ENCODE measurements at regions not wholly inside any gene's neighbourhood (a gene's known extent, or its start where the extent isn't known, plus 50 kb on each side); places are given as distances from the start of the nearest gene placed in this dataset.
"Not testable (repeated sequence)": the region's sequence is repeated elsewhere in the genome, so short reads cannot be mapped to it uniquely, and the experiment has no call there.

GRCh38 chr9:2279138-2279537 is 264.0 kb downstream of the SMARCA2 start:
- DNase-seq = not testable (repeated sequence)

GRCh38 chr9:2281031-2281802 is 266.1 kb downstream of the SMARCA2 start:
- no peak for DNase-seq

GRCh38 chr9:2281803-2282185 is 266.6 kb downstream of the SMARCA2 start:
- DNase-seq = no peak

DNA sequence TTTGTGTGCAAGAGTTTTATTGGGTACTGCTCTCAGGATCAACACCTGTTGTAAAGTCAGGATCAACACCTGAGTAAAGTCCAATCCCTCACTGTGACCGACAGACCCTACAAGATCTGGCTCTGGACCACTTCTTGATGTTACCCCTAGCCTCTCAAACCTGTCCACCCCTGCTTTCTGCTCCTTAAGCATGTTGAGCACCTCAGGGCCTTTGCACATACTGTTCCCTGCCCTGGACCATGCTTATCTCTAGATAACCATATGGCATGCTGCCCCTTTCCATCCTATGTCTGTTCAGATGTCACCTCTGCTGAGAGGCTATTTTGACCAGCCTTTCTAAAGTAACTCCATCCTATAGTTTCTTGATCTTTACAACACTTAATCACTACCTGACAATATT is 269.6 kb downstream of the SMARCA2 start:
- DNase-seq = no peak

DNA sequence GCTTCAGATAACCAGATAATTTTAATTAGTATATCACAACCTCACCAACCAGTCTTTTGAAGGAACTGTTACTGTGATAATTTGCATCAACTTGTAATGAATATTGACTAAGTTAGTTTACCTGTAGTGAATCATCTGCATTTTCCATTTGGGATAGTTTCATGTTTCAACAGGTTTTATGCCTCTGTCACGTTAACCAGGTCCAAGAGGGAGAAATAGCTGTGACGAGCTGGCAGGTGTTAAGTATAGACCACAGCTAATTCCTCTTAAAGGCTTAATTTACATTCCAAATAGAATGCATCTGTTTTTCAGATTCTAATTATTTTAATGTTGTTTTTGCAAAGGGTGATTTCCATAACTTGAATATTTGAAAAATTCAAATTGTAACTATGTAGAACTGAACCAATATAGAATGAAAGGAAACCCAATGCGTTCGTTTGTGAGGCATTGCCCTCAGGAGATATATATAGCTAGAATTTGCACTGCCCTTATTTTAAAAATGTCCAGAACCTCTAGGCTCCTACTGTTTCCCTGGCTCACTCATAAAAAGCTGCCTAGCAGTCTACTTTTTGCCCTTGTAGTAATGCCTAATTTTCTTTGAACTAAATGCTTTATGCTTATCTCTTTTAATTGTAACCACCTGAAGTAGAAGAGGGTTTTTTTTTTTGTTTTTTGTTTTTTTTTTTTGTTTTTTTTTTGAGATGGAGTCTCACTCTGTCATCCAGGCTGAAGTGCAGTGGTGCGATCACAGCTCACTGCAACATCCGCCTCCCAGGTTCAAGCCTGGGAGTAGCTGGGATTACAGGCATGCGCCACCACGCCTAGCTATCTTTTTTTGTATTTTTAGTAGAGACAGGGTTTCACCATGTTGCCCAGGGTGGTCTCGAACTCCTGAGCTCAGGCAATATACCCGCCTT is 270.5 kb downstream of the SMARCA2 start:
- no peak for DNase-seq

GRCh38 chr9:2286333-2286705 is 271.2 kb downstream of the SMARCA2 start:
- DNase-seq = no peak

- no peak for DNase-seq
Observed at GRCh38 chr9:2286825-2287455, 271.8 kb downstream of the SMARCA2 start.

GRCh38 chr9:2288309-2288708 is 273.2 kb downstream of the SMARCA2 start:
- no peak for DNase-seq

- no peak for DNase-seq
Observed at GRCh38 chr9:2289263-2289662, 274.1 kb downstream of the SMARCA2 start.

GRCh38 chr9:2290382-2290781 is 275.2 kb downstream of the SMARCA2 start:
- DNase-seq = no peak

DNA sequence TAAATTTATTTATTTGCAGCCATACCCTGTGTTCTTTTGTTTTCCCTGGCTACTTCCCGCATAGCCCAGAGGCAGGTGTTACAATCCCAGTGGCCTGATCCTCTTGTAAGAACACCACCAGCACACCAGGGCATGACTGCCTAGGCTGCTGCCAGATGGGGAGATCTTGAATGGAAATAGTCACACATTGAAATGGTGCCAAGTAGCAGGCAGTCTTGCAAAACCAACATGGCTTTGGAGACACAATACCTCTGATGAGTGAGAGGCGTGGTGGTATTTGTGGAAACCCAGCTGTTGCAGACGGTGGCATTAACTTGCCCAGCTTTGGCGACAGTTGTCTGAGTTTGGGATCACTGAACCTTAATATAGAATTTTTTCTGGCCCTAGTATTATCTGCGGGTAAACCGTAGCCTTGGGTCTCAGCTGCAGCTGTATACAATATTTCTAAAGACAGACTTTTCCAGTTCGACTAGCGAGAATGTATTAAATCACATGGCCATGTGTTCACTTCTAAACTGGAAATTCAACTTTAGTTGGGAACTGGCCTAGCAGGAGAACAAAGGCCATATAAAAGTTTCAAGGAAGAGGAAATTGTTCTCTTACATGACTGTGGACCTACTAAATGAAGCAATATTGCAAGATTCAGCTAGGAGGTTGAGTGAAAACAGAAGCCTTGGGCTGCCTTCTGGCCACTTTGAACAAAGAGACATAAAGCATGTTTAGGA is 277.0 kb downstream of the SMARCA2 start:
- DNase-seq = no peak

DNA sequence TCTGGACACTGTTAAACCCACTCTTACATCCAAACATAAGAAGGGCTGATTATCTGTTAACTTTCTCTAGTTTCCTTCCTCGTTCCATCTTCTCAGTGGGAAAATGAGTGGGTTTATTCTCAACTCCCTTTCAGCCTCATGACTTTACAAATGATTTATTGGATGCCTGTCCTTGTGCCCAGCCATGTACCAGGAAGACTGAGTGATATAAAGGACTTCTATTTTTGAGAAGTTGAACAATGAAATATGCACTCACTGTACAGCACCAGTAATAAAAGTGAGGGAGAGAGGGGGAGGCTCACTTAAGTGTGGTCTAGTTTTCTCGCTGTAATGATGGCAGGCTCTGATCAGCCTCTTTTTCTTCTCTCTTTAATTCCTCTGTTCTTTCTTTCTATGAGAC is 277.6 kb downstream of the SMARCA2 start:
- no peak for DNase-seq

DNA sequence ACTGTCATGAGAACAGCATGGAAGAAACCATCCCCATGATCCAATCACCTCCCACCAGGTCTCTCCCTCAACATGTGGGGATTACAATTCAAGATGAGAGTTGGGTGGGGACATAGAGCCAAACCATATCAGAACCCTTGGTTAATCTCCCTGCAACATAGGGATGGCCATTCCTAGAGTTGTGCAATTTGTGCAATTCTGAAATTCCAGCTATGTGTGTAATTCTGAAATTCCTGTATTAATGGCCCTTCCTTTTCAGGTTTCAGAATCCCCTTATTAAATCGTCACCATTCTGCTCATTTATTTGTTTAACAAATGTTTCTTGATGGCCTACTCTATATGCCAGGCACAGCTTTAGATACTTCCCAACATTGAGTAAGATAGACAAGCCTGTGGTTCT is 282.6 kb downstream of the SMARCA2 start:
- no peak for DNase-seq

DNA sequence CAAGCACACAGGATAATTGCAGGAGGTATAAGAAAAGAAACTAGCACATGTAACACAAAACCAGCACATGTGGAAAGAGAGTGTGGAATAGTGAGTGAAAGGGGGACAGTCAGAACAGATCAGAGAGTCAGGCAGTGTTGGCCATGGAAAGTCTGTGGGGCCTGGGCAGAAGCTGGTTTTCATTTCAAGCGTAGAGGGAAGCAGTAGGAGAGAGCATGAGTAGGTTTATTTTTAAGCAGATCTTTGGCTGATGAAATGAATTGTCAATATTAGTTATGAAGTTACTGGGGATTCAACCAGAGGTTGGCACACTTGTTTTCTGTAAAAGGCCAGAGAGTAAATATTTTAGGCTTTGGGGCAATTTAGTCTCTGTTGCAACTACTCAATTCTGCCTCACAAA is 283.1 kb downstream of the SMARCA2 start:
- no peak for DNase-seq

- DNase-seq = no peak
Observed at GRCh38 chr9:2299156-2299842, 284.2 kb downstream of the SMARCA2 start.

DNA sequence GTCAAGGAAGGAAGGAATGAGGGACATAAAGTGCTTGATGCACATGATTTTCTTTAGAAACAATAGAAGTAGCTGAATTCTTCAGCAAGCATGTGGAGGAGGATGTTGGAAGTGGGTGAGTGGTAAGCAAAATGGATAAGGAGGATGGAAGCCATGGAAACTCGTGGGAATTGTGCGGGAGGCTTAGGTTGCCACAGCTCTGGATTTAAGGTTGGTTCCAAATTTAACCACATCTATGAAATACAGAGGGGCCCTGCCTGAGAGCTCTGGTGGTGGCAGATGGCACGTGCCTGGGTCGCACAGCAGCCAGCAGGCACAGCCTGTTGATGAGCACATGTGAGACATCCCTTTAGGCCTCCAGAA is 284.7 kb downstream of the SMARCA2 start:
- no peak for DNase-seq

DNA sequence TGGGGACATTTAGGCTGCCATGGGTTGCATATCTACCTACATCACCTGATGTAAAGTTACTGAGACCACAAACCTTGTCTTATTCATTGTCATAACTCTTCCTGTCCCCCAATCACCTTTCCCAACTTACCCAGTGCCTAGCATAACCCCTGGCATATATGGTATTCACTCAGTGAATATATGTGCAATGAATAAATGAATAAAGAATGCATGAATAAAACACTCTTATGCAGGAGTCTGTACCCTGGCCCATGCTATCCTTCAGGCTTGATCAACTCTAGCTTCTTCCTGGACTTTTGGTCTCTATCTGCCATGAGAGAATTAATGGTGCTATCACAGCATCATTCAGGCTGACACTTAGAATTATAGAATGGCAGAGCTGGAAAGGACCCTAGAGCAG is 285.2 kb downstream of the SMARCA2 start:
- DNase-seq = no peak

GRCh38 chr9:2302606-2303005 is 287.5 kb downstream of the SMARCA2 start:
- DNase-seq = no peak

GRCh38 chr9:2303056-2303455 is 287.9 kb downstream of the SMARCA2 start:
- no peak for DNase-seq

GRCh38 chr9:2307480-2307879 is 292.3 kb downstream of the SMARCA2 start:
- DNase-seq = no peak

- no peak for DNase-seq
Observed at GRCh38 chr9:2311920-2312319, 296.8 kb downstream of the SMARCA2 start.

DNA sequence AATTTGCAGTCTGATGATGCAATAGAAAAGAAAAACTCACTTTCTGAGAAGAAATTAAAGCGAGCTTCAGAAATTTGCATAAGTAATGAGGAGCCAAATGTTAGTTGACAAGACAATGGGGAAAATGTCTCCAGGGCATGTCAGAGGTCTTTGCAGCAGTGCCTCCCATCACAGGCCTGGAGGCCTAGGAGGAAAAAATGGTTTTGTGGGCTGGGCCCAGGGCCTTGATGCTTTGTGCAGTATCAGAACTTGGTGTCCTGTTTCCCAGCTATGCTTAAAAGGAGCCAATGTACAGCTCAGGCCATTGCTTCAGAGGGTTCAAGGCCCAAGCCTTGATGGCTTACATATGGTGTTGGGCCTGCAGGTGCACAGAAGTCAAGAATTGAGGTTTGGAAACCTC is 298.4 kb downstream of the SMARCA2 start:
- DNase-seq = no peak

GRCh38 chr9:2317591-2317990 is 302.4 kb downstream of the SMARCA2 start:
- no peak for DNase-seq
